LoVo (cell line): ENCODE measurements at regions not wholly inside any gene's neighbourhood (a gene's known extent, or its start where the extent isn't known, plus 50 kb on each side); places are given as distances from the start of the nearest gene placed in this dataset.
A peak's percentile ranks its signal among the peaks of the same experiment; 100 is the strongest.

ENCODE experiments used
- DNase-seq: peaks from one replicate; pipeline ENCODE4 v3.0.0-alpha.2; 2016; ENCODE audit warnings: low spot score

- DNase-seq: peak; percentile 90
These were observed 71.9 kb upstream of the PPARA start for GRCh38 chr22:46078241-46079092.

- no peak for DNase-seq
These were observed 71.0 kb upstream of the PPARA start for GRCh38 chr22:46079093-46079860.

DNA sequence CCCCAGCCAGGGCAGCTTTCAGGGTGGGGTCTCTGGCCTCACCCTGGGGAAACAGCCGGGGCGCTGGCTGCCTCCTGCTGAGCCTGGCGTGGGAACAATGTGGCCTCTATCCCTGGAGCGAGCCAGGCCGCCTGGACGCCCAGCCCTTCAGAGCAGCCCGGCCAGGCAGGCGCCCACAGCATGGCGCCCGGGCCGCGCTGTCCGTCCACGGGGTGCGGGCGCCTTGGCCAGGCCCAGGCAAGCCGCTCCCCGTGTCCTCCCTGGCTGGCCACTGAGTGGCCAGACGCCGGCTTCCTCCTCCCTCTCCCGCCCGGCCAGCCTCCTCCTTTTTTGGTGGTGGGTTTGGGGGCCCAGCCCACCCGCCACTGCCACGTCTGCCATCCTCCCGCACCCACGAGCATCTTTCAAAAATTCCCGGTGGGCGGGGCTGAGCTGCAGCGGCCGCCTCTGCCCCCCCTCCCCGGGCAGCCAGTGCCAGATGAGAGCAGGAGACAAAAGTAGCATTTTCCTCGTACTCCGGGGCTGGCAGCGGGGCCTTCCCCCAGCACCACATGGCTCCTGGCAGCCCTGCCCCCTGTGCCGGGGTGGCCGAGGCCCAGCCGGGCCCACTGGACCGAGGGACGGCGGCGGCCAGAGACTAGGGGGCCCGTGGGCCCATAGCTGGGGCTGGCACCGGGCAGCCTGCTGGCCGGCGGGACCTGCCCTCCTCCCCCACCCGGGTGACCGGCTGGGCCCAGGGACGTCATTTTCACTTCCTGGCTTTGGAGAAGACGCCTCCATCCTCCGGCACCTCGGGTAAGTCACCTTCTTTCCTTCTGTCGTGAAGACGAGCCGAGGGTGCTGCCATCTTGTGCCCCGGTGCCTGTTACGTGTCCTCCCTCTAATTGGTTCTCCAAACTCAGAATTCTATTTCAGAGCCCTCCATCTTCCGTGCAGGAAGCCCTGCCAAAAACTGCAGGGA, 70.2 kb upstream of the PPARA start:
- DNase-seq: peak; percentile 83

DNA sequence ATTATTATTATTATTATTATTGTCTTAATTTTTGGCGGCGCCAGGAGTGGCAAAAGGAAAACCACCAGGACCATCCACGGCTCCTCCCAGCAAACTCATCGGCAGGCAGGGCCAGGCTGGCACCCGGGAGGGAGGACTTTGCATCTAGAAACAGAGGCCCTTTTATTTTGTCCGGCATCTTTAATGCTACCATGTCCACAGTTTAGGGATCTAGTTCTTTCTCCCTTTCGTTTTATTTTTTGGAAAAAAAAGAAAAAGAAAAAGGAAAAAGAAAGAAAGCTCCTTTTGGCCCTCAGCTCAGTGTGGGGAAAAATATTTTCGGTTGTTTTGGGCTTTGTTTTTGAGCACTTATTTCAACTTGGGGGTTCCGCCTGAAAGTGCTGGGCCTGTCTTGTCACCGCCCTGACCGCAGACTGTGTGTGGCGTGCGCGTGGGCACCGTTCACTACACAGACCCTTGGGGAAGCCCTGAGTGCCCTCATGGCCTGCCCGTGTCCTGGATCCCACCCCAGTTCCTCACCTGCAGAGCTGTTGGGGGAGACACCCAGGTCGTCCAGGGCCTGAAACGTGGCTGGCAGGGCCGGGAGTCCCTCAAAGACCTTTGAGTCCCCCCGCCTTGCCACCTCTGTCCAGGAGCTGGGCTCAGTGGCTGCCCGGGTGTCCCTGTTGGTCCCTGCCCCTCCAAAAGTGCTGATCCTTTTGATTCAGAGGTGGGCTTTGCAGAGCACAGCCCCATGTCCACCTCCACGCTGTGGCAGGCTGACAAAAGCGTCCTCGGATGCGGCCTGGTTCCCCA, 69.1 kb upstream of the PPARA start:
- no peak for DNase-seq

GRCh38 chr22:46081831-46082210, 68.5 kb upstream of the PPARA start:
- no peak for DNase-seq

- no peak for DNase-seq
These were observed 67.7 kb upstream of the PPARA start for GRCh38 chr22:46082633-46083032.

GRCh38 chr22:46083383-46084350, 66.7 kb upstream of the PPARA start:
- DNase-seq: peak; percentile 48

GRCh38 chr22:46084376-46084775, 66.0 kb upstream of the PPARA start:
- no peak for DNase-seq

GRCh38 chr22:46084943-46085827, 65.1 kb upstream of the PPARA start:
- peak; percentile 91 for DNase-seq

- DNase-seq: peak; percentile 98
These were observed 64.3 kb upstream of the PPARA start for GRCh38 chr22:46085828-46086576.

DNA sequence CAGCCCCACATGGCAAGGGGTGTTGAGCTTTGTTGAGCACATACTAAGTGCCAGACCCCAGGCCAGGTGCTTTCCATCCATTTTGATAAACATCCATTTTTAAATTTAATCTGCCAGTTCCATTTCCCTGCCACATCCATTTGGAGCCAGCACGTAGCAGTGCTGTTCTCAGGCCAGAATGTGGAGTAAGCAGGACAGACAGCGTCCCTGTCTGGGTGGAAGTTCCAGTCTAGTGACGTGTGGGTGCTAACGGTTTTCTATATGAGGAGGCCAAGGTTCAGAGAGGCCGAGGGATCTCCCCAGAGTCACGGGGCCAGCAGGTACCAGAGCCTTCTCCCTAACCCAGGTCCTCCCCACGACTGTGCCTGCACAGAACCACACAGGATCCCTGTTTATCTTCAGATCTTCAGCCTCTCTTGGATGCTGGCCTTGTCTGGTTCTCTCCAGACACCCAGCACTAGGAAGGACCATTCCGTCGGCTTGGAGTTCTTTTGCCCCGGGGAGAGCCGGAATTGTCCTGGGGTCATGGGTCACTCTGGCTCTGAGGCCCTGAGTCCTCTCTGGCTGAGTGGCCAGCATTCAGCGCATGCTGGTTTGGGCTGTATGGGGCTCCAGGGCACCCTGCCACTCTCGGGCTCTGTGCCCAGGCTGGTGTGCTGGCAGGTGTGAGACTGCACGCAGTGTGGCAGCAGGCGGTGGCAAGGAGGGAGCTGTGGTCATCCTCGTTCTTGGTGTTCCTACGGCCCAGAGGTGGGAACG, 63.6 kb upstream of the PPARA start:
- no peak for DNase-seq

DNA sequence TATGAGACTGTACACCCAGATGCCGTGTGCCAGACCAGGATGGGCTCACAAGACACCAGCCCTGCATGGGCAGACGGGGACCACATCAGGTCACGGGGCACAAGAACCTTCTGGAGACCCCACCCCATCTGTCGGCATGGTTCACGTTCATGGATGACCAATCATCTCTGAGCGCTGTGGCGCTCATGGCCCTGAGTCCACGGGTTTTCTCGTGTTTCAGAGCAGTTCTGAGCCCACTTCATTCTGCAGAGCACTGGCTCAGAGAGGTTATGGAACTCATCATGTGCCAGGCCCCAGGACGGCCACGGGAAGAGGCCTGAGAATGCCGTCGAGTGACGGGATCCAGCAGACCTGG, 63.0 kb upstream of the PPARA start:
- DNase-seq: no peak

GRCh38 chr22:46087816-46088277, 62.5 kb upstream of the PPARA start:
- no peak for DNase-seq

GRCh38 chr22:46088541-46089311, 61.6 kb upstream of the PPARA start:
- no peak for DNase-seq

GRCh38 chr22:46089426-46090035, 60.8 kb upstream of the PPARA start:
- no peak for DNase-seq

- DNase-seq: no peak
These were observed 60.2 kb upstream of the PPARA start for GRCh38 chr22:46090036-46090591.
